Neural cell (in vitro differentiated cells): ENCODE measurements at regions not wholly inside any gene's neighbourhood (a gene's known extent, or its start where the extent isn't known, plus 50 kb on each side); places are given as distances from the start of the nearest gene placed in this dataset.

Experiments
- H2AFZ ChIP-seq: fragments of 200-600, 300-800 bp; sonication (generic), shearing (Covaris generic); 2 replicates; pipeline ENCODE4 v1.6.0; 2014; ENCODE audit warnings: low read depth, mild to moderate bottlenecking, antibody characterized with exemption, low read length, moderate library complexity
- H3F3A ChIP-seq: fragments of 200-600 bp; shearing (Covaris generic); 2 replicates; pipeline ENCODE4 v1.6.1; 2016; ENCODE audit warnings: mild to moderate bottlenecking, moderate library complexity, mixed read lengths, antibody characterized with exemption, low read length; ENCODE audit not compliant: insufficient read depth, poor library complexity, severe bottlenecking
- H3K27ac ChIP-seq: fragments of 200-600, 300-800 bp; sonication (generic), shearing (Covaris generic); 2 replicates; pipeline ENCODE4 v1.5.1; 2014; ENCODE audit warnings: mild to moderate bottlenecking, low read length, moderate library complexity
- H3K27me3 ChIP-seq: fragments of 300-800, 200-600 bp; sonication (generic), shearing (Covaris generic); 2 replicates; pipeline ENCODE4 v1.6.0; 2014; ENCODE audit warnings: mild to moderate bottlenecking, low read depth, low read length, moderate library complexity; ENCODE audit not compliant: insufficient read depth
- H3K36me3 ChIP-seq: fragments of 300-800, 200-600 bp; sonication (generic), shearing (Covaris generic); 2 replicates; pipeline ENCODE4 v1.5.1; 2014; ENCODE audit warnings: mild to moderate bottlenecking, antibody characterized with exemption, low read length, moderate library complexity; ENCODE audit not compliant: insufficient read depth
- H3K4me2 ChIP-seq: fragments of 300-800, 200-600 bp; sonication (generic), shearing (Covaris generic); 2 replicates; pipeline ENCODE4 v1.6.0; 2014; ENCODE audit warnings: mild to moderate bottlenecking, low read length
- H3K4me3 ChIP-seq: fragments of 300-800, 200-600 bp; sonication (generic), shearing (Covaris generic); 2 replicates; pipeline ENCODE4 v1.5.1; 2014; ENCODE audit warnings: mild to moderate bottlenecking, low read length, moderate library complexity
- H3K79me2 ChIP-seq: fragments of 200-600 bp; shearing (Covaris generic); replicated peaks from 2 replicates; pipeline ENCODE4 v1.6.0; 2014; ENCODE audit warnings: mild to moderate bottlenecking, low read length, moderate library complexity; ENCODE audit not compliant: insufficient read depth
- H3K9ac ChIP-seq: fragments of 300-800, 200-600 bp; sonication (generic), shearing (Covaris generic); 2 replicates; pipeline ENCODE4 v1.6.1; 2016; ENCODE audit warnings: mild to moderate bottlenecking, low read length, mixed read lengths
- H3K9me2 ChIP-seq: fragments of 200-600 bp; shearing (Covaris generic); 2 replicates; pipeline ENCODE4 v1.6.1; 2016; ENCODE audit warnings: mild to moderate bottlenecking, low read length, mixed read lengths; ENCODE audit not compliant: insufficient read depth
- H3K9me3 ChIP-seq: fragments of 200-600, 300-800 bp; sonication (generic), shearing (Covaris generic); 2 replicates; pipeline ENCODE4 v1.6.1; 2016; ENCODE audit warnings: mild to moderate bottlenecking, mixed run types, low read length, moderate library complexity, mixed read lengths
- H4K20me1 ChIP-seq: fragments of 200-600 bp; shearing (Covaris generic); 2 replicates; pipeline ENCODE4 v1.6.1; 2016; ENCODE audit warnings: mild to moderate bottlenecking, mixed run types; ENCODE audit not compliant: insufficient read depth
- EP300 ChIP-seq: fragments of 450-650 bp; conservative IDR thresholded peaks from 2 replicates; pipeline ENCODE4 v1.6.1; 2014; ENCODE audit warnings: antibody characterized with exemption, mild to moderate bottlenecking, moderate library complexity; ENCODE audit not compliant: poor library complexity, severe bottlenecking
- EZH2 ChIP-seq: fragments of 200-600, 300-800 bp; shearing (Covaris generic), sonication (generic); IDR thresholded peaks from 2 replicates; pipeline ENCODE4 v1.6.1; 2014; ENCODE audit warnings: antibody characterized with exemption, low read length, borderline replicate concordance, mild to moderate bottlenecking; ENCODE audit not compliant: insufficient read depth, poor library complexity, severe bottlenecking
- MXI1 ChIP-seq: fragments of 450-650 bp; conservative IDR thresholded peaks from 2 replicates; pipeline ENCODE4 v1.6.1; 2014; ENCODE audit warnings: antibody characterized with exemption, mild to moderate bottlenecking; ENCODE audit not compliant: poor library complexity, severe bottlenecking
- POLR2AphosphoS5 ChIP-seq: IDR thresholded peaks from 2 replicates; pipeline ENCODE4 v1.6.1; 2012
- RAD21 ChIP-seq: fragments of 450-650 bp; conservative IDR thresholded peaks from 2 replicates; pipeline ENCODE4 v1.6.1; 2014; ENCODE audit warnings: antibody characterized with exemption, mild to moderate bottlenecking, moderate library complexity
- REST ChIP-seq: IDR thresholded peaks from 2 replicates; pipeline ENCODE4 v1.6.1; 2012; ENCODE audit warnings: borderline replicate concordance
- SMC3 ChIP-seq: fragments of 450-650 bp; conservative IDR thresholded peaks from 2 replicates; pipeline ENCODE4 v1.6.1; 2014; ENCODE audit warnings: antibody characterized with exemption, mild to moderate bottlenecking, moderate library complexity; ENCODE audit not compliant: poor library complexity
- TAF1 ChIP-seq: IDR thresholded peaks from 2 replicates; pipeline ENCODE4 v1.6.1; 2012; ENCODE audit warnings: low read depth
- TF ChIP-seq, protein P1 (sequence below): fragments of 450-650 bp; IDR thresholded peaks from 2 replicates; pipeline ENCODE4 v1.5.1; 2014; ENCODE audit warnings: antibody characterized with exemption, mild to moderate bottlenecking, moderate library complexity; ENCODE audit not compliant: poor library complexity, severe bottlenecking

GRCh38 chr6:112853162-112853561, 506.0 kb downstream of the RFPL4B start:
- no peaks in the 10 kb centered on the region for H3K9me2 ChIP-seq
- no peak overlapping the region for H2AFZ ChIP-seq
- H3K4me2 ChIP-seq, result no peak overlapping the region
- no peak overlapping the region for H3K9ac ChIP-seq
- H3K9me3 ChIP-seq, result no peaks in the 10 kb centered on the region
- no peak for TF ChIP-seq SMC3
- no peak for TF ChIP-seq POLR2AphosphoS5
- no peak for TF ChIP-seq RAD21
- TF ChIP-seq EP300, result no peak
- TF ChIP-seq REST, result no peak
- no peak for TF ChIP-seq MXI1
- TF ChIP-seq, protein P1, sequence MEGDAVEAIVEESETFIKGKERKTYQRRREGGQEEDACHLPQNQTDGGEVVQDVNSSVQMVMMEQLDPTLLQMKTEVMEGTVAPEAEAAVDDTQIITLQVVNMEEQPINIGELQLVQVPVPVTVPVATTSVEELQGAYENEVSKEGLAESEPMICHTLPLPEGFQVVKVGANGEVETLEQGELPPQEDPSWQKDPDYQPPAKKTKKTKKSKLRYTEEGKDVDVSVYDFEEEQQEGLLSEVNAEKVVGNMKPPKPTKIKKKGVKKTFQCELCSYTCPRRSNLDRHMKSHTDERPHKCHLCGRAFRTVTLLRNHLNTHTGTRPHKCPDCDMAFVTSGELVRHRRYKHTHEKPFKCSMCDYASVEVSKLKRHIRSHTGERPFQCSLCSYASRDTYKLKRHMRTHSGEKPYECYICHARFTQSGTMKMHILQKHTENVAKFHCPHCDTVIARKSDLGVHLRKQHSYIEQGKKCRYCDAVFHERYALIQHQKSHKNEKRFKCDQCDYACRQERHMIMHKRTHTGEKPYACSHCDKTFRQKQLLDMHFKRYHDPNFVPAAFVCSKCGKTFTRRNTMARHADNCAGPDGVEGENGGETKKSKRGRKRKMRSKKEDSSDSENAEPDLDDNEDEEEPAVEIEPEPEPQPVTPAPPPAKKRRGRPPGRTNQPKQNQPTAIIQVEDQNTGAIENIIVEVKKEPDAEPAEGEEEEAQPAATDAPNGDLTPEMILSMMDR, result no peak
- TF ChIP-seq EZH2, result no peak
- TF ChIP-seq TAF1, result no peak
- no peaks in the 10 kb centered on the region for H4K20me1 ChIP-seq
- no peaks in the 10 kb centered on the region for H3K79me2 ChIP-seq
- no peaks in the 10 kb centered on the region for H3K27me3 ChIP-seq
- no peak overlapping the region for H3K27ac ChIP-seq
- no peaks in the 10 kb centered on the region for H3F3A ChIP-seq
- no peaks in the 10 kb centered on the region for H3K36me3 ChIP-seq
- no peak overlapping the region for H3K4me3 ChIP-seq

GRCh38 chr6:112863753-112864152, 516.6 kb downstream of the RFPL4B start:
- Histone ChIP-seq H3K9me2 (no peaks in the 10 kb centered on the region), H3K4me3 (no peak overlapping the region), H3K27ac (no peak overlapping the region), H3K79me2 (no peaks in the 10 kb centered on the region), H2AFZ (no peak overlapping the region), H3F3A (no peaks in the 10 kb centered on the region), H3K4me2 (no peak overlapping the region), H3K27me3 (no peaks in the 10 kb centered on the region), H4K20me1 (no peaks in the 10 kb centered on the region), H3K36me3 (no peaks in the 10 kb centered on the region), H3K9ac (no peak overlapping the region), H3K9me3 (no peaks in the 10 kb centered on the region)
- TF ChIP-seq SMC3 (no peak), EP300 (no peak), REST (no peak), EZH2 (no peak), POLR2AphosphoS5 (no peak), TAF1 (no peak), MXI1 (no peak), RAD21 (no peak)
- TF ChIP-seq, protein P1, result no peak
